ENCODE measurements at regions not wholly inside any gene's neighbourhood (a gene's known extent, or its start where the extent isn't known, plus 50 kb on each side); places are given as distances from the start of the nearest gene placed in this dataset.

- POLR2A ChIA-PET: no interaction called here
- H4K20me1 ChIP-seq (ENCODE audit: control insufficient read depth, insufficient read depth): no peaks in the 10 kb centered on the region
- DNase-seq (ENCODE audit: low read depth, low spot score) (no peak), FAIRE-seq (no peak), ATAC-seq (no peak)
- H3K9ac ChIP-seq (ENCODE audit: control insufficient read depth, insufficient read depth, low read length): no peak overlapping the region
- H3K27me3 ChIP-seq (replicated peaks in 1 of 2; ENCODE audit: control insufficient read depth in 2 of 2, insufficient read depth in 2 of 2, low read length in 1 of 2): no peaks in the 10 kb centered on the region
- CTCF ChIA-PET: interaction anchor here (0.6 to 1.3 kb wide), 2 partner anchors 9 to 491 kb away, joined by 3 to 4 read pairs; no protein-coding TSS in a partner anchor
- no peak overlapping the region for H3K4me2 ChIP-seq (ENCODE audit: control insufficient read depth, insufficient read depth)
- H3K79me2 ChIP-seq (ENCODE audit: control insufficient read depth, insufficient read depth, low read length): no peaks in the 10 kb centered on the region
- H3K9me3 ChIP-seq (replicated peaks; ENCODE audit: control insufficient read depth, insufficient read depth, low read length): no peaks in the 10 kb centered on the region; the same call in 1 of the 3 replicates
- no peaks in the 10 kb centered on the region for H3K4me1 ChIP-seq (ENCODE audit: control insufficient read depth, insufficient read depth, low read length)
- H3K27ac ChIP-seq (ENCODE audit: control insufficient read depth, insufficient read depth): no peak overlapping the region
- WGBS (ENCODE audit: insufficient coverage, insufficient replicate concordance, low lambda C conversion rate, missing lambda C conversion rate): 73% methylated on average over 6 of the region's 6 CpGs
- in situ Hi-C loops (cut with MboI): no loop called here
- TF ChIP-seq ZNF384 (IDR thresholded peaks at IDR 0.05; ENCODE audit: borderline replicate concordance, low read depth, low read length): no peak
- no peak for TF ChIP-seq HSF1 (IDR thresholded peaks at IDR 0.05; ENCODE audit: low read depth, low read length)
- TF ChIP-seq IKZF2 (IDR thresholded peaks at IDR 0.05): no peak
- no peak for TF ChIP-seq WRNIP1 (IDR thresholded peaks at IDR 0.05; ENCODE audit: borderline replicate concordance, low read depth, low read length)
- BruUV-seq (replicated peaks): no TSS peak
- SMC1A ChIA-PET (ENCODE audit: uncharacterized antibody, unreplicated experiment): interaction anchor here (1.0 kb wide), 1 partner anchor 48 kb away, joined by 3 read pairs; no protein-coding TSS in a partner anchor
- RAD21 ChIA-PET (ENCODE audit: unreplicated experiment): no interaction called here
- no peaks in the 10 kb centered on the region for H3K36me3 ChIP-seq (ENCODE audit: control insufficient read depth in 2 of 2, insufficient read depth in 2 of 2, low read length in 1 of 2)
- H3K4me3 ChIP-seq: no peak overlapping the region
- intact Hi-C loops (cut with micrococcal nuclease; ENCODE audit: unreplicated experiment): no loop called here
- H2AFZ ChIP-seq (ENCODE audit: control insufficient read depth, low read depth, low read length): no peak overlapping the region
Observed at GRCh38 chr1:212536586-212536985, 72.0 kb upstream of the ATF3 start.

- ATAC-seq: no peak
- no peaks in the 10 kb centered on the region for H3K36me3 ChIP-seq (ENCODE audit: control insufficient read depth in 2 of 2, insufficient read depth in 2 of 2, low read length in 1 of 2)
Observed at GRCh38 chr1:212537610-212538009, 71.0 kb upstream of the ATF3 start.

More at GRCh38 chr1:212537610-212538009, 71.0 kb upstream of the ATF3 start:
- RAD21 ChIA-PET (ENCODE audit: unreplicated experiment): no interaction called here
- WGBS (ENCODE audit: insufficient coverage, insufficient replicate concordance, low lambda C conversion rate, missing lambda C conversion rate): 32% methylated on average over 1 of the region's 1 CpG
- FAIRE-seq (no peak), DNase-seq (ENCODE audit: low read depth, low spot score) (no peak)
- in situ Hi-C loops (cut with MboI): no loop called here
- no peaks in the 10 kb centered on the region for H4K20me1 ChIP-seq (ENCODE audit: control insufficient read depth, insufficient read depth)
- SMC1A ChIA-PET (ENCODE audit: uncharacterized antibody, unreplicated experiment): interaction anchor here (0.6 to 3.9 kb wide), 7 partner anchors 9 to 58 kb away, joined by 3 to 17 read pairs (median 3); no protein-coding TSS in a partner anchor
- POLR2A ChIA-PET: interaction anchor here (0.6 to 1.1 kb wide), 2 partner anchors 8 to 70 kb away, joined by 3 read pairs; no protein-coding TSS in a partner anchor
- intact Hi-C loops (cut with micrococcal nuclease; ENCODE audit: unreplicated experiment): no loop called here
- H3K4me1 ChIP-seq (ENCODE audit: control insufficient read depth, insufficient read depth, low read length): no peaks in the 10 kb centered on the region
- H3K79me2 ChIP-seq (ENCODE audit: control insufficient read depth, insufficient read depth, low read length): no peaks in the 10 kb centered on the region
- CTCF ChIA-PET: interaction anchor here (0.6 to 1.3 kb wide), 5 partner anchors 10 to 490 kb away, joined by 3 to 4 read pairs (median 3); no protein-coding TSS in a partner anchor
- TF ChIP-seq CBX3 (IDR thresholded peaks at IDR 0.05; ENCODE audit: borderline replicate concordance, low read depth) (no peak), E2F8 (IDR thresholded peaks at IDR 0.05; ENCODE audit: low read depth, partially characterized antibody) (no peak), SKIL (IDR thresholded peaks at IDR 0.05; ENCODE audit: low read depth, poor library complexity, severe bottlenecking) (no peak), SPI1 (IDR thresholded peaks at IDR 0.05; ENCODE audit: borderline replicate concordance, insufficient read depth, low read depth, low read length) (no peak), POLR2AphosphoS2 (IDR thresholded peaks at IDR 0.05; ENCODE audit: low read depth, low read length) (no peak), RAD21 (IDR thresholded peaks at IDR 0.05; ENCODE audit: insufficient read depth, low read depth, low read length) (no peak)
- H3K4me2 ChIP-seq (ENCODE audit: control insufficient read depth, insufficient read depth): no peak overlapping the region
- no peak overlapping the region for H3K4me3 ChIP-seq
- H2AFZ ChIP-seq (ENCODE audit: control insufficient read depth, low read depth, low read length): no peak overlapping the region
- no TSS peak for BruUV-seq (replicated peaks)
- no peaks in the 10 kb centered on the region; the same call in 1 of the 3 replicates for H3K9me3 ChIP-seq (replicated peaks; ENCODE audit: control insufficient read depth, insufficient read depth, low read length)
- no peak overlapping the region for H3K9ac ChIP-seq (ENCODE audit: control insufficient read depth, insufficient read depth, low read length)
- H3K27ac ChIP-seq (ENCODE audit: control insufficient read depth, insufficient read depth): no peak overlapping the region
- no peaks in the 10 kb centered on the region for H3K27me3 ChIP-seq (replicated peaks in 1 of 2; ENCODE audit: control insufficient read depth in 2 of 2, insufficient read depth in 2 of 2, low read length in 1 of 2)
